KMS-11 (cell line): ENCODE measurements at regions not wholly inside any gene's neighbourhood (a gene's known extent, or its start where the extent isn't known, plus 50 kb on each side); places are given as distances from the start of the nearest gene placed in this dataset.

Experiments
- H2AFZ ChIP-seq: fragments of 200-600 bp; sonication (generic); 2 replicates; pipeline ENCODE4 v1.6.1; 2016; ENCODE audit warnings: antibody characterized with exemption, mixed run types, low read depth
- H3K27ac ChIP-seq: fragments of 200-600 bp; sonication (generic); 2 replicates; pipeline ENCODE4 v1.6.1; 2016; ENCODE audit warnings: mild to moderate bottlenecking, mixed run types
- H3K27me3 ChIP-seq: fragments of 200-600 bp; sonication (generic); 2 replicates; pipeline ENCODE4 v1.6.1; 2017; ENCODE audit warnings: mild to moderate bottlenecking, low read depth, mixed run types, moderate library complexity; ENCODE audit not compliant: insufficient read depth
- H3K36me3 ChIP-seq: fragments of 200-600 bp; sonication (generic); 2 replicates; pipeline ENCODE4 v1.6.1; 2017; ENCODE audit warnings: mild to moderate bottlenecking, mixed run types; ENCODE audit not compliant: insufficient read depth
- H3K4me1 ChIP-seq: fragments of 200-600 bp; sonication (generic); 2 replicates; pipeline ENCODE4 v1.6.1; 2016; ENCODE audit warnings: mild to moderate bottlenecking, low read depth, mixed run types; ENCODE audit not compliant: poor library complexity, severe bottlenecking
- H3K4me2 ChIP-seq: fragments of 200-600 bp; sonication (generic); 2 replicates; pipeline ENCODE4 v1.7.0; 2016; ENCODE audit warnings: mild to moderate bottlenecking, mixed run types
- H3K4me3 ChIP-seq: fragments of 200-600 bp; sonication (generic); IDR thresholded peaks from 2 replicates; pipeline ENCODE4 v1.6.1; 2017; ENCODE audit warnings: low read depth, low read length, mixed read lengths; ENCODE audit not compliant: insufficient read depth
- H3K79me2 ChIP-seq: fragments of 200-600 bp; sonication (generic); 2 replicates; pipeline ENCODE4 v1.6.1; 2016; ENCODE audit warnings: low read depth, mixed run types; ENCODE audit not compliant: insufficient read depth
- H3K9ac ChIP-seq: fragments of 200-600 bp; sonication (generic); 2 replicates; pipeline ENCODE4 v1.6.1; 2016; ENCODE audit warnings: mild to moderate bottlenecking, mixed run types
- H4K20me1 ChIP-seq: fragments of 200-600 bp; sonication (generic); 2 replicates; pipeline ENCODE4 v1.6.1; 2016; ENCODE audit warnings: mild to moderate bottlenecking, mixed run types; ENCODE audit not compliant: insufficient read depth
- TF ChIP-seq, protein P1 (sequence below): fragments of 200-600 bp; sonication (generic); conservative IDR thresholded peaks from 2 replicates; pipeline ENCODE4 v1.6.1; 2017; ENCODE audit warnings: low read depth, mild to moderate bottlenecking, antibody characterized with exemption, low read length, moderate library complexity, mixed read lengths

DNA sequence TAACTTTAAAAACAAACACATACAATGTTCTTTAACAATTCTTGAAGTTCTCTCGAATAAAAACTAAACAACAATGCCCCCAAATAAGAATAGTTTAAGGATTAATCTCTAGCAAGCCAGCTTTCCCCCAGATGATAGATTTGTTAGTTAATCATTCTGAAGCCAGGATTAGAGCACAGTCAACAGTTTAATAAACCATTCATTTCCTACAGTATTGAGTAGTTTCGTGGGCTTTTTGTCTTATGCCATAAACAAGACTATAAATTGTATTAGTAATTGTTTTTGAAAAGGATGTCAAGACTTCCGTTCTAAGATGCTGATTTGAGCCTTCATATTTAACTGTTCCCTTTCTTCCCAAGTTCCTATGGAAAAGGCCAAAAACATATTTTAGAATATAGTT lies 136.6 kb downstream of the PIK3R1 start:
- Histone ChIP-seq H3K79me2 (no peaks in the 10 kb centered on the region), H3K27ac (no peak overlapping the region), H3K9ac (no peak overlapping the region), H3K4me3 (no peak overlapping the region), H4K20me1 (no peaks in the 10 kb centered on the region), H3K4me2 (no peak overlapping the region), H3K36me3 (no peaks in the 10 kb centered on the region), H3K27me3 (no peaks in the 10 kb centered on the region), H2AFZ (no peak overlapping the region), H3K4me1 (no peaks in the 10 kb centered on the region)
- TF ChIP-seq, protein P1, sequence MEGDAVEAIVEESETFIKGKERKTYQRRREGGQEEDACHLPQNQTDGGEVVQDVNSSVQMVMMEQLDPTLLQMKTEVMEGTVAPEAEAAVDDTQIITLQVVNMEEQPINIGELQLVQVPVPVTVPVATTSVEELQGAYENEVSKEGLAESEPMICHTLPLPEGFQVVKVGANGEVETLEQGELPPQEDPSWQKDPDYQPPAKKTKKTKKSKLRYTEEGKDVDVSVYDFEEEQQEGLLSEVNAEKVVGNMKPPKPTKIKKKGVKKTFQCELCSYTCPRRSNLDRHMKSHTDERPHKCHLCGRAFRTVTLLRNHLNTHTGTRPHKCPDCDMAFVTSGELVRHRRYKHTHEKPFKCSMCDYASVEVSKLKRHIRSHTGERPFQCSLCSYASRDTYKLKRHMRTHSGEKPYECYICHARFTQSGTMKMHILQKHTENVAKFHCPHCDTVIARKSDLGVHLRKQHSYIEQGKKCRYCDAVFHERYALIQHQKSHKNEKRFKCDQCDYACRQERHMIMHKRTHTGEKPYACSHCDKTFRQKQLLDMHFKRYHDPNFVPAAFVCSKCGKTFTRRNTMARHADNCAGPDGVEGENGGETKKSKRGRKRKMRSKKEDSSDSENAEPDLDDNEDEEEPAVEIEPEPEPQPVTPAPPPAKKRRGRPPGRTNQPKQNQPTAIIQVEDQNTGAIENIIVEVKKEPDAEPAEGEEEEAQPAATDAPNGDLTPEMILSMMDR: no peak

DNA sequence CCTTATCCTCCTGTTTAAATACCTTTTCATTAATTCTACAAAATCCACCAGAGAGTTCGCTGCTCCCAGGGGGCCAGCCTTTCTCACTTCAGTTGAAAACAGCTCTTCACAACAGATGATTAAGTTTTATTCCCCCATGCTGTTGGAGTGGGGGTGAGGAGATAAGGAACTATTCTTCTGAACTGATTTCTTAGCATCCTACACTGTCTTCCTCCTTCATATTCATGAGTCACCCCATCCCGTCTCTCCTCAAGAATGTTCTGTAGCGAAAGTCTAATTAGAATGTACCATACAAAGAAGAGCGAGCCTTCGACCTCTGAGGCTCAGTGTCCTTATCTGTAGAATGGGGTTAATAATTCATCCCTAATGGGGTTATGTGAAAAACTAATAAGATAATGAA lies 138.0 kb downstream of the PIK3R1 start:
- H3K9ac ChIP-seq: no peak overlapping the region
- no peak overlapping the region for H3K4me3 ChIP-seq
- no peaks in the 10 kb centered on the region for H3K79me2 ChIP-seq
- no peaks in the 10 kb centered on the region for H4K20me1 ChIP-seq
- H3K36me3 ChIP-seq: no peaks in the 10 kb centered on the region
- no peak overlapping the region for H2AFZ ChIP-seq
- H3K4me2 ChIP-seq: no peak overlapping the region
- TF ChIP-seq, protein P1: no peak
- H3K27ac ChIP-seq: no peak overlapping the region
- H3K27me3 ChIP-seq: no peaks in the 10 kb centered on the region
- H3K4me1 ChIP-seq: no peaks in the 10 kb centered on the region

DNA sequence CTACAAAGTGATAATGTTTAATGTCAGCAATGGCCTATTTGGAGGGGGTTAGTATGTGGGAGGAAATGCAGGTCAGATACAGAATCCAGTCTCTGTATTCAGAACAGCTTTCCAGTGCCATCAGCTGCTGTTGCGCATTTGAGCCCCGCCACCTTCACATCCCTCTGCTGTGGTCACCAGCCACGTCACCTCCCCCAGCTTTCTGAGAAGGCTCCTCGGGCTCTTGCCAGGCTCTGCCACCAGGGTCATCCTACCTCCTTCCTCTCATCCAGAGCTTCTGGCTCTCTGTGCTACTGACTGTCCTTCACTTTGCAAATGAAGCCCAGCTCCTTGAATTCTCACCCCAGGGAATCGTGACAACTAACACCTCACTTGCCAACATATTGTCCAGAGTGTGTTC lies 138.8 kb downstream of the PIK3R1 start:
- Histone ChIP-seq H3K79me2 (no peaks in the 10 kb centered on the region), H3K36me3 (no peaks in the 10 kb centered on the region), H3K27ac (no peak overlapping the region), H3K9ac (no peak overlapping the region), H3K4me1 (no peaks in the 10 kb centered on the region), H3K4me3 (no peak overlapping the region), H3K4me2 (no peak overlapping the region), H4K20me1 (no peaks in the 10 kb centered on the region), H2AFZ (no peak overlapping the region), H3K27me3 (no peaks in the 10 kb centered on the region)
- TF ChIP-seq, protein P1: no peak

DNA sequence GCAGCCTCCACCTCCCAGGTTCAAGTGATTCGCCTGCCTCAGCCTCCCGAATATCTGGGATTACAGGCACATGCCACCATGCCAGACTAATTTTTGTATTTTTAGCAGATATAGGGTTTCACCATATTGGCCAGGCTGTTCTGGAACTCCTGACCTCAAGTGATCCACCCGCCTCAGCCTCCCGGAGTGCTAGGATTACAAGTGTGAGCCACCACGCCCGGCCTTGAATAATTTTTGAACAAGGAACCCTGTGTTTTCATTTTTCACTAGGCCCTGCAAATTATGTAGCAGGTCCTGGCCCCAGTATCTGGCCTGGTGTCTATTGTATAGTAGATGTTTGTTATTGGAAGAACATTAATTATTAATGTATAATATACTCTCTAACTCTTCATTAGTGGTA lies 140.7 kb downstream of the PIK3R1 start:
- no peaks in the 10 kb centered on the region for H3K4me1 ChIP-seq
- no peak overlapping the region for H3K9ac ChIP-seq
- no peaks in the 10 kb centered on the region for H3K27me3 ChIP-seq
- H3K79me2 ChIP-seq: no peaks in the 10 kb centered on the region
- TF ChIP-seq, protein P1: no peak
- H3K27ac ChIP-seq: no peak overlapping the region
- H3K4me3 ChIP-seq: no peak overlapping the region
- no peak overlapping the region for H3K4me2 ChIP-seq
- H2AFZ ChIP-seq: no peak overlapping the region
- H4K20me1 ChIP-seq: no peaks in the 10 kb centered on the region
- no peaks in the 10 kb centered on the region for H3K36me3 ChIP-seq

DNA sequence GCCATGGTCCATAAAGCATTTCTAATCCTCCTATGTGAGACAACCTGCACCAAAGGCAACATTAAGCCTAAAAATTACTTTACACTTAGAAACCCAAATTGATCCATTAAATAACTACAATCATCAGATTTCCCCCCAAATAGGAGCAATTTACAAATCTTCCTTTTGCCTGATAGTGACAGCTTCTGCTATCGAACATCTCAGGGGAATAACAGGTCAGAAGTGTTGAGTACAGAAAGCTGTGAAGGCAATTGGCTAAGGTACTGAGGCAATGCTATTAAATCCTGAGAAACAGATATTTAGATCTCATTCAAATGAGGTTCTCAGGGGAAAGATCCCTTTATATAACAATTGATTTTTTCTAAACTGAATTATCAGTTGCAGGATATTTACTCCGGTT lies 141.1 kb downstream of the PIK3R1 start:
- H2AFZ ChIP-seq: no peak overlapping the region

More for the DNA sequence above, 141.1 kb downstream of the PIK3R1 start:
- Histone ChIP-seq H3K4me1 (no peaks in the 10 kb centered on the region), H3K4me2 (no peak overlapping the region), H3K36me3 (no peaks in the 10 kb centered on the region), H3K9ac (no peak overlapping the region), H3K27ac (no peak overlapping the region), H3K27me3 (no peaks in the 10 kb centered on the region), H3K4me3 (no peak overlapping the region), H4K20me1 (no peaks in the 10 kb centered on the region), H3K79me2 (no peaks in the 10 kb centered on the region)
- TF ChIP-seq, protein P1: no peak
